HFFc6 (cell line): ENCODE measurements at regions not wholly inside any gene's neighbourhood (a gene's known extent, or its start where the extent isn't known, plus 50 kb on each side); places are given as distances from the start of the nearest gene placed in this dataset.

Experiments
- DNase-seq: peaks from one replicate; pipeline ENCODE4 v3.0.0-alpha.2; 2018
- H3K27ac Mint-ChIP-seq: 2 replicates; pipeline ENCODE4 v1.8.0; 2020; ENCODE audit warnings: mild to moderate bottlenecking, mixed read lengths
- H3K27me3 Mint-ChIP-seq: 2 replicates; pipeline ENCODE4 v1.8.0; 2021; ENCODE audit warnings: mild to moderate bottlenecking, moderate library complexity, mixed read lengths; ENCODE audit not compliant: insufficient read depth
- H3K36me3 Mint-ChIP-seq: 2 replicates; pipeline ENCODE4 v1.8.0; 2021; ENCODE audit warnings: low read depth, mixed read lengths
- H3K4me1 Mint-ChIP-seq: 2 replicates; pipeline ENCODE4 v1.8.0; 2020; ENCODE audit warnings: low read depth, mixed read lengths
- H3K4me3 Mint-ChIP-seq: 2 replicates; pipeline ENCODE4 v1.8.0; 2020; ENCODE audit warnings: mild to moderate bottlenecking, moderate library complexity, mixed read lengths
- H3K9me3 Mint-ChIP-seq: 2 replicates; pipeline ENCODE4 v1.8.0; 2020; ENCODE audit warnings: mild to moderate bottlenecking, mixed read lengths
- TF ChIP-seq, protein P1 (sequence below): fragments of 200-600 bp; sonication (generic); IDR thresholded peaks from 2 replicates; pipeline ENCODE4 v1.5.0; 2021; ENCODE audit warnings: antibody characterized with exemption, mild to moderate bottlenecking

DNA sequence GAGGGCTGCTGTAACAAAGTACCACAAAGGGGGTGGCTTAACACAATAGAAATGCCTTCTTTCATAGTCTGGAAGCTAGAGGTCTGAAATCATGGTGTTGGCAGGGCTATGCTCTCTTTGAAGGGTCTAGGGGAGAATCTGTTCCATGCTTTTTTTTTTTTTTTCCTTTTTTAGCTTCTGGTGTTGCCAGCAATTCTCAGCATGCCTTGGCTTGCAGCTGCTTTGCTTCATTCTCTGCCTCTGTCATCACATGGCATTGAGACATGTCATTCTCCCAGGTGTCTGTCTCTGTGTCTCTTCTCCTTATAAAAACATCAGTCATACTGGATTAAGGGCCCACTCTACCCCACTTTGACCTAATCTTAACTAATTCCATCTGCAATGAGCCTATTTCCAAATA is 78.6 kb upstream of the BOD1L1 start:
- DNase-seq = no peak
- Mint-ChIP-seq H3K27ac (no peak overlapping the region), H3K4me1 (peaks cover 49% of the 10 kb centered on the region), H3K27me3 (peaks cover 3% of the 10 kb centered on the region; the same call in 1 of the 2 replicates), H3K9me3 (no peaks in the 10 kb centered on the region), H3K36me3 (no peaks in the 10 kb centered on the region; the same call in 1 of the 2 replicates), H3K4me3 (no peak overlapping the region)
- TF ChIP-seq, protein P1, sequence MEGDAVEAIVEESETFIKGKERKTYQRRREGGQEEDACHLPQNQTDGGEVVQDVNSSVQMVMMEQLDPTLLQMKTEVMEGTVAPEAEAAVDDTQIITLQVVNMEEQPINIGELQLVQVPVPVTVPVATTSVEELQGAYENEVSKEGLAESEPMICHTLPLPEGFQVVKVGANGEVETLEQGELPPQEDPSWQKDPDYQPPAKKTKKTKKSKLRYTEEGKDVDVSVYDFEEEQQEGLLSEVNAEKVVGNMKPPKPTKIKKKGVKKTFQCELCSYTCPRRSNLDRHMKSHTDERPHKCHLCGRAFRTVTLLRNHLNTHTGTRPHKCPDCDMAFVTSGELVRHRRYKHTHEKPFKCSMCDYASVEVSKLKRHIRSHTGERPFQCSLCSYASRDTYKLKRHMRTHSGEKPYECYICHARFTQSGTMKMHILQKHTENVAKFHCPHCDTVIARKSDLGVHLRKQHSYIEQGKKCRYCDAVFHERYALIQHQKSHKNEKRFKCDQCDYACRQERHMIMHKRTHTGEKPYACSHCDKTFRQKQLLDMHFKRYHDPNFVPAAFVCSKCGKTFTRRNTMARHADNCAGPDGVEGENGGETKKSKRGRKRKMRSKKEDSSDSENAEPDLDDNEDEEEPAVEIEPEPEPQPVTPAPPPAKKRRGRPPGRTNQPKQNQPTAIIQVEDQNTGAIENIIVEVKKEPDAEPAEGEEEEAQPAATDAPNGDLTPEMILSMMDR = no peak

DNA sequence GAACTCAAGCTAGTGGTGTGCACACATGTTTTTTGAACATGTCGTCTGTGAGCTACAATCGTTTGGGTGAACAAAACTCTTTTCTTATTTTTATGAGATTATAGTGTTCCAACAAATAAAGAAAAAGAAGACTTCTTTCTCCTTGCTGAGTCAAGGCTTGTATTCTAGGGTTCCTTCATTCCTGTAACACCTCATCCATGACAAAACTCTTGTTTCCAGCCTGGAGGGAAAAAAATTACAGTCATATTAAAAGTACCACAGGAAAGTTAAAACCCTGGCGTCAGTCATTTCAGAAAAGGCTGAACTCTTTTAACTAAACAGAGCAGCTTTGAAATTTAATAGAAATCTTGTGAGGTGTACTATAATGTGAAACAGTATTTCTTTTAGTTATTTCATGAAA is 79.2 kb upstream of the BOD1L1 start:
- Mint-ChIP-seq H3K4me3 (no peak overlapping the region), H3K27me3 (peaks cover 5% of the 10 kb centered on the region; the same call in 1 of the 2 replicates), H3K27ac (no peak overlapping the region), H3K4me1 (peaks cover 43% of the 10 kb centered on the region), H3K9me3 (no peaks in the 10 kb centered on the region), H3K36me3 (no peaks in the 10 kb centered on the region; the same call in 1 of the 2 replicates)
- DNase-seq = no peak
- TF ChIP-seq, protein P1 = no peak

DNA sequence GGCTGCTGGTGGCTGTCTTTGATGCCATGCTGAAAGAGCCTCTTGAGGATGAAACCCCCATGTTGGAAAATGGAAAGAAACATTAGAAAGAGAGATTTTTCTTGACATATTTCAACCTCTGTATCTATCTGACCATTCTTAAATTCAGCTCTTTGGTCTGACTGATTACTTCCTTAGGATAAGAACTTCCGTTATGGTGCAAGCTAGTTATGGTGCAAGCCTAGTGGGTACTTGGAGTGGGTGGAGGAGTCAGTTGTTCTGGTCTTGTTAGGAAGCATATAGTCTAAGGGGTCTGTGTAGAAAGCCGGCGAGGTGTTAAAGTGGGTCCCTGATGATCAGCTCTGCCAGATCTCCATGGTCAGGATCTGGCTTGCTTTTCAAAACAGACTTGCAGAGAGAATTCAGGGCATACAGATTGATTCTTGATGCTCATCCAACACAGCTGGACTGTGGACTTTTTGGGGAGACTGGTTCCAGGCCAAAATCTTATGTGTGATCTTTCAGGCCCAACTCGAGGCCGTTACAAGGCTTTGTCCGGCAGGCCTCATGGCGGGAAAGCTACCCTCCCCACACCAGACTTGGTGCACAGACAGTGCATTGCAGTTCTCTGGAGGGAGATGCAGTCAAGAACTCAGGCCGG is 82.8 kb upstream of the BOD1L1 start:
- no peak for DNase-seq
- TF ChIP-seq, protein P1 = no peak
- H3K9me3 Mint-ChIP-seq = no peaks in the 10 kb centered on the region
- no peaks in the 10 kb centered on the region; the same call in 1 of the 2 replicates for H3K36me3 Mint-ChIP-seq
- no peak overlapping the region for H3K4me3 Mint-ChIP-seq
- no peak overlapping the region for H3K27ac Mint-ChIP-seq
- H3K4me1 Mint-ChIP-seq = peaks cover 14% of the 10 kb centered on the region
- H3K27me3 Mint-ChIP-seq = peaks cover 6% of the 10 kb centered on the region; the same call in 1 of the 2 replicates

DNA sequence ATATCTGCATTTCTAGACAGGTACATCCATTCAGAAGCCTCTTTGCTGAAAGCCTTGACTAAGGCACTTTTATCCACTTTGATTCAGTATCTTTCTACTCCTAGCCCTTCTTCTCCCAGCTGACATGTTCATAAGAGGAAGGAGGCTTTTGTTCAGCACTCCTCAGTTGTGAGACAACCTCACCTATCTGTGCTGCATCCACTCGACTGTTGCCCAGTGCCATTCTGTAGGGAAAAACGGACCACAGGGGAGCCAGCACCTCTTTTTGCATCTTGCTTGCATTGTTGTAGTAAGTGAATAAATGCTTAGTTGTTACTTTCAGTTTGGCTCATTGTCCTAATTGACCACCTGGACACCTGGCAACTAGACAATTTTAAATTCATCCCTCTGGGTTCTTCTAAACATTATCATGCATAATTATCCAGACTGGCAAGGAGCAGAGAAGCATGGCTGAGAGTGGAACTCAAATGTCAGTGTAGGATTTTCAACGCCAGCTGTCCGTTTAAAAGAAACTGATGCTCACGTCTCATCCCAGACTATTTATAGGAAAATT is 83.8 kb upstream of the BOD1L1 start:
- Mint-ChIP-seq H3K4me3 (no peak overlapping the region), H3K9me3 (no peaks in the 10 kb centered on the region), H3K27me3 (peaks cover 14% of the 10 kb centered on the region; the same call in 1 of the 2 replicates), H3K36me3 (no peaks in the 10 kb centered on the region; the same call in 1 of the 2 replicates), H3K4me1 (peaks cover 5% of the 10 kb centered on the region), H3K27ac (no peak overlapping the region)
- TF ChIP-seq, protein P1 = no peak
- no peak for DNase-seq

DNA sequence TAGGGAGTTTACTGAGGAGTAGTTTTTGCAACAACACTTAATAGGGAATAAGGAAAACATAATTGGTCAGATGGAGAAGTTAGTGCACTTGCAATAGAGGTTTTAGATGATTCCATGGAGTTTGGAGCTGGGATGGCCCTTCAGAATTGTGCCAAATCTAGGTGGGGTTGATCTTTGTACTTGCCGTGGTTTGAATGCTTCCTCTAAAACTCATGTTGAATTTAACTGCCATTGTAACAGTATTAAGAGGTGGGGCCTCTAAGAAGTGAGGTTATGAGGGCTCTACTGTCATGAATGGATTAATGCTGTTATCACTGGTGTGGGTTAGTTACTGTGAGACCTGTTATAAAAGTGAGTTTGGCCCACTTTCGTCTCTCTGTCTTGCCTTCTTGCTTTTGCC is 94.4 kb upstream of the BOD1L1 start:
- TF ChIP-seq, protein P1 = no peak
- Mint-ChIP-seq H3K4me1 (no peaks in the 10 kb centered on the region), H3K27me3 (peaks cover 5% of the 10 kb centered on the region), H3K9me3 (no peaks in the 10 kb centered on the region; the same call in 1 of the 2 replicates), H3K36me3 (no peaks in the 10 kb centered on the region), H3K27ac (no peak overlapping the region), H3K4me3 (no peak overlapping the region)
- DNase-seq = no peak
